Cerebellar cortex (tissue), 1 donor: ENCODE measurements at regions not wholly inside any gene's neighbourhood (a gene's known extent, or its start where the extent isn't known, plus 50 kb on each side); places are given as distances from the start of the nearest gene placed in this dataset.

Experiments
- DNase-seq: peaks from one replicate; pipeline ENCODE4 v3.0.0-alpha.2; 2015; ENCODE audit warnings: low spot score

DNA sequence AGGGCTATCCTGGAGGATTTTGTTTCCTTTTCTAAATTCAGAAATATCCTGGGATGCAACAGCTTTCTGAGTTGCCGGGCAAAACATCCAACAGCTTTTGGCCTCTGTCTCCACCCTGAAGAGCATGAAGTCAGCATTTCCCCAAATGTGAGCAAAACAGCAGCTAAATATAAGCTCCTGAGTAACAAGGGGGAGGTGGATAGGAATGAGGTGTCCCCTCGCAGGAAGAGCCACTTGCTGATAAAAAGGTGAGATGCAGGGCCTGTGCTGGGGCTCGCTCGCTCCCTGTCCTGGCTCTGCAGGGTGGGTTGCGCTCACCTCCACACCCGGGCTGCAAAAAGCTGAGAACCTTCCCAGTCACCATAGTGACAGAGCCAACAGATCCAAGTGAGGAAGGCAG lies 264.3 kb downstream of the ZEB1 start:
- no peak for DNase-seq

GRCh38 chr10:31582365-31583052 lies 263.5 kb downstream of the ZEB1 start:
- no peak for DNase-seq

- DNase-seq, result no peak
Measured at GRCh38 chr10:31581741-31582323, 262.8 kb downstream of the ZEB1 start.

DNA sequence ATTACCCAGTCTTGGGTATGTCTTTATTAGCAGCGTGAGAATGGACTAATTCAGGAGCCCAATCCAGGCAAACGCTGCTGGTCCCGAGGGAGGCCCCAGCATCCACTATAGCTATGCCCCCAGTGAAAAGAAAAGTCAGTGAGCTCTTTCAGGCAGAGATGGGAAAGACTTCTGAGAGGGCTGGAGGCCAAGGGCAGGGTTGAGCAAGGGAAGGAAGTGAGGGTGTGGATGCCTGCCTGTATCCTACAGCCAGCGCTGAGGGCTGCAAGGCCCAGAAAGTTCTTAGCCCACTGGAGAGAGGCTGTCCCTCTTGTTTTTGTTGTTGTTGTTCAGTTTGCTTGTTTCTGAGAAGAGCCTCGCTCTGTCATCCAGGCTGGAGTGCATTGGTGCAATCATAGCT lies 261.6 kb downstream of the ZEB1 start:
- DNase-seq, result no peak
